ENCODE measurements at regions not wholly inside any gene's neighbourhood (a gene's known extent, or its start where the extent isn't known, plus 50 kb on each side); places are given as distances from the start of the nearest gene placed in this dataset.

DNA sequence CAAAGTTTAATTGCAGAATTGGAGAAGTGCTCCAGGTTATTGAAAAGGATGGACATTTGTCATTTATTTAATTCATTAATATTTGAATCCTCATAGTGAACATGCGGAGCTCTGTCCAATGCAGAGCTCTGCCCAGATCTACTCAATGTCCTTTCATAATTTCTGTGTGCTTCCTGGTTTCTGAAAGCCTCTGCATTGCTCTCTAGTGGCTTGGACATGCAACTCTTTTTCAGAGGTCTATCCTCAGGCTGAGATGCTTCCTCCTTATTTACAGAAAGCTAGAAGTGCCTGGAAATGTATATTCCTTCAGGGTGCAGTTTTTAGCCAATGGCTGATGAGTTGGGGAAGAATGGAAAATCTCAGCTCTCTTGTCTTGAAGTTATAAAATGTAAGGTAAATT lies 786.1 kb upstream of the AADAT start:
- TF ChIP-seq, protein P1, sequence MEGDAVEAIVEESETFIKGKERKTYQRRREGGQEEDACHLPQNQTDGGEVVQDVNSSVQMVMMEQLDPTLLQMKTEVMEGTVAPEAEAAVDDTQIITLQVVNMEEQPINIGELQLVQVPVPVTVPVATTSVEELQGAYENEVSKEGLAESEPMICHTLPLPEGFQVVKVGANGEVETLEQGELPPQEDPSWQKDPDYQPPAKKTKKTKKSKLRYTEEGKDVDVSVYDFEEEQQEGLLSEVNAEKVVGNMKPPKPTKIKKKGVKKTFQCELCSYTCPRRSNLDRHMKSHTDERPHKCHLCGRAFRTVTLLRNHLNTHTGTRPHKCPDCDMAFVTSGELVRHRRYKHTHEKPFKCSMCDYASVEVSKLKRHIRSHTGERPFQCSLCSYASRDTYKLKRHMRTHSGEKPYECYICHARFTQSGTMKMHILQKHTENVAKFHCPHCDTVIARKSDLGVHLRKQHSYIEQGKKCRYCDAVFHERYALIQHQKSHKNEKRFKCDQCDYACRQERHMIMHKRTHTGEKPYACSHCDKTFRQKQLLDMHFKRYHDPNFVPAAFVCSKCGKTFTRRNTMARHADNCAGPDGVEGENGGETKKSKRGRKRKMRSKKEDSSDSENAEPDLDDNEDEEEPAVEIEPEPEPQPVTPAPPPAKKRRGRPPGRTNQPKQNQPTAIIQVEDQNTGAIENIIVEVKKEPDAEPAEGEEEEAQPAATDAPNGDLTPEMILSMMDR (IDR thresholded peaks at IDR 0.05; ENCODE audit: insufficient read depth, low read length): no peak
- TF ChIP-seq POLR2AphosphoS5 (IDR thresholded peaks at IDR 0.05; ENCODE audit: low read depth) (no peak), SPI1 (IDR thresholded peaks at IDR 0.05; ENCODE audit: borderline replicate concordance, low read depth) (no peak)

Measured in HL-60 (cell line).